HCT116 (cell line): ENCODE measurements at regions not wholly inside any gene's neighbourhood (a gene's known extent, or its start where the extent isn't known, plus 50 kb on each side); places are given as distances from the start of the nearest gene placed in this dataset.

Experiments
- ATAC-seq: fragments of 200-7000 bp; cut with Tn5 transposase; 2 replicates; pipeline ENCODE4 v1.9.1; 2020; ENCODE audit warnings: mild to moderate bottlenecking, moderate library complexity
- BruUV-seq: library from RNA; stranded (reverse); fragments of 400-500 nt; replicated peaks from 2 replicates; lab custom pipeline; 2021; lab: Mats Ljungman, UMichigan
- CTCF ChIA-PET: fragments of 300-600 bp; sonication (Branson Sonifier 250); formaldehyde crosslinking; loops from one replicate; lab custom pipeline; 2021; ENCODE audit warnings: antibody characterized with exemption; lab: Charles Lee
- POLR2A ChIA-PET: fragments of 300-600, 350-600 bp; sonication (Branson Sonifier 250); formaldehyde crosslinking; loops from one replicate; lab custom pipeline; 2021; ENCODE audit warnings: antibody characterized with exemption; lab: Charles Lee
- RAD21 ChIA-PET, 2 experiments: fragments of 300-600 bp; sonication (Branson Sonifier 250); formaldehyde crosslinking; loops; one replicate each; lab custom pipeline; 2023; ENCODE audit warnings: low total read pairs in 2 of 2; ENCODE audit not compliant: uncharacterized antibody in 2 of 2, unreplicated experiment in 2 of 2, low non-redundant PET in 1 of 2; lab: Charles Lee
- DNase-seq: peaks from one replicate; pipeline ENCODE4 v3.0.0-alpha.2; 2010; ENCODE audit warnings: low read depth, low spot score
- H2AFZ ChIP-seq: fragments of 200-600 bp; shearing (Covaris generic), sonication (generic); 2 replicates; pipeline ENCODE4 v1.6.1; 2017; ENCODE audit warnings: low read depth, mixed run types, mixed read lengths, antibody characterized with exemption, low read length; ENCODE audit not compliant: poor library complexity, severe bottlenecking
- H3K27ac ChIP-seq: 2 replicates; pipeline ENCODE4 v1.5.1; 2012; ENCODE audit warnings: low read depth, low read length
- H3K27me3 ChIP-seq: fragments of 200-600 bp; sonication (generic); 2 replicates; pipeline ENCODE4 v1.6.1; 2016; ENCODE audit warnings: mixed run types, low read length, mixed read lengths; ENCODE audit not compliant: insufficient read depth
- H3K36me3 ChIP-seq, 2 experiments: fragments of 200-500 bp in 1 of 2; fragments of 200-600 bp in 1 of 2; sonication (Bioruptor generic) in 1 of 2; sonication (generic) in 1 of 2; 2 replicates each; pipeline versions ENCODE4 v1.5.1 to v1.6.1; 2014 to 2016; ENCODE audit warnings: low read length in 2 of 2, inconsistent platforms in 1 of 2, mixed read lengths in 1 of 2, mixed run types in 1 of 2; ENCODE audit not compliant: insufficient read depth in 2 of 2, control insufficient read depth in 1 of 2
- H3K4me1 ChIP-seq, 2 experiments: fragments of 200-600 bp in 1 of 2; sonication (generic) in 1 of 2; 2 replicates each; pipeline versions ENCODE4 v1.5.1 to v1.6.1; 2012 to 2017; ENCODE audit warnings: low read length in 2 of 2, inconsistent platforms in 1 of 2, mild to moderate bottlenecking in 1 of 2, mixed read lengths in 1 of 2, mixed run types in 1 of 2, moderate library complexity in 1 of 2; ENCODE audit not compliant: insufficient read depth in 2 of 2, control insufficient read depth in 1 of 2
- H3K4me2 ChIP-seq: fragments of 200-600 bp; sonication (generic); 2 replicates; pipeline ENCODE4 v1.6.1; 2017; ENCODE audit warnings: mixed run types, low read length, mixed read lengths
- H3K4me3 ChIP-seq, 2 experiments: fragments of 200-600 bp in 1 of 2; sonication (generic) in 1 of 2; replicated peaks in 1 of 2; 2 replicates each; pipeline ENCODE4 v1.5.1; 2011 to 2016; ENCODE audit warnings: low read length in 2 of 2, control low read depth in 1 of 2, low read depth in 1 of 2, mild to moderate bottlenecking in 1 of 2, mixed read lengths in 1 of 2, mixed run types in 1 of 2
- H3K79me2 ChIP-seq: fragments of 200-600 bp; sonication (generic); 2 replicates; pipeline ENCODE4 v1.6.1; 2017; ENCODE audit warnings: mild to moderate bottlenecking, mixed run types, low read length, moderate library complexity, mixed read lengths; ENCODE audit not compliant: insufficient read depth
- H3K9ac ChIP-seq: fragments of 200-600 bp; sonication (generic); 2 replicates; pipeline ENCODE4 v1.6.1; 2016; ENCODE audit warnings: low read length, mixed read lengths
- H3K9me2 ChIP-seq: fragments of 200-600 bp; sonication (generic), shearing (Covaris generic); 2 replicates; pipeline ENCODE4 v1.6.1; 2017; ENCODE audit warnings: mixed run types, mild to moderate bottlenecking, moderate library complexity; ENCODE audit not compliant: insufficient read depth
- H3K9me3 ChIP-seq, 2 experiments: fragments of 200-500 bp in 1 of 2; fragments of 200-600 bp in 1 of 2; sonication (Bioruptor generic) in 1 of 2; sonication (generic) in 1 of 2; 2 replicates each; pipeline ENCODE4 v1.6.1; 2014 to 2017; ENCODE audit warnings: low read length in 2 of 2, mixed read lengths in 2 of 2, inconsistent platforms in 1 of 2, low read depth in 1 of 2, mild to moderate bottlenecking in 1 of 2, mixed run types in 1 of 2, moderate library complexity in 1 of 2; ENCODE audit not compliant: control insufficient read depth in 1 of 2, insufficient read depth in 1 of 2
- H4K20me1 ChIP-seq: fragments of 200-600 bp; sonication (generic), shearing (Covaris generic); 2 replicates; pipeline ENCODE4 v1.6.1; 2017; ENCODE audit warnings: mixed run types, mild to moderate bottlenecking, moderate library complexity; ENCODE audit not compliant: insufficient read depth
- ATF3 ChIP-seq: IDR thresholded peaks from 2 replicates; pipeline ENCODE4 v1.6.1; 2012
- CEBPB ChIP-seq: IDR thresholded peaks from 2 replicates; pipeline ENCODE4 v1.6.1; 2012; ENCODE audit warnings: low read depth
- CTCF ChIP-seq, 3 experiments: fragments of 200-600 bp in 1 of 3; sonication (generic) in 1 of 3; IDR thresholded peaks in 2 of 3; conservative IDR thresholded peaks in 1 of 3; 2 replicates each; pipeline ENCODE4 v1.5.1; 2012 to 2017; ENCODE audit warnings: low read depth in 2 of 3, low read length in 2 of 3, antibody characterized with exemption in 1 of 3, borderline replicate concordance in 1 of 3, control low read depth in 1 of 3, mild to moderate bottlenecking in 1 of 3, mixed read lengths in 1 of 3, mixed run types in 1 of 3, moderate library complexity in 1 of 3; ENCODE audit not compliant: insufficient read depth in 1 of 3
- ELF1 ChIP-seq: IDR thresholded peaks from 2 replicates; pipeline ENCODE4 v1.6.1; 2012; ENCODE audit warnings: low read depth, borderline replicate concordance
- POLR2A ChIP-seq: IDR thresholded peaks from 2 replicates; pipeline ENCODE4 v1.7.0; 2011; ENCODE audit warnings: borderline replicate concordance; ENCODE audit not compliant: insufficient read depth, insufficient read length; ENCODE audit errors: extremely low read depth
- REST ChIP-seq: IDR thresholded peaks from 2 replicates; pipeline ENCODE4 v1.6.1; 2012; ENCODE audit warnings: low read depth
- YY1 ChIP-seq: IDR thresholded peaks from 2 replicates; pipeline ENCODE4 v1.6.1; 2011; ENCODE audit warnings: low read length, low read depth, moderate library complexity, mild to moderate bottlenecking; ENCODE audit not compliant: insufficient replicate concordance; ENCODE audit errors: extremely low read depth
- ZNF274 ChIP-seq: fragments of 200-500 bp; sonication (Bioruptor generic); IDR thresholded peaks from 2 replicates; pipeline ENCODE4 v1.6.1; 2014; ENCODE audit warnings: mild to moderate bottlenecking, low read depth, low read length, inconsistent platforms
- intact Hi-C: fragments of 100-400 bp; cut with micrococcal nuclease; formaldehyde crosslinking; loops from 2 replicates; pipeline ENCODE4 v1.10.0; 2022

GRCh38 chr20:48267860-48268633 lies 482.8 kb upstream of the SULF2 start:
- ChIA-PET CTCF (no interaction called here), POLR2A (no interaction called here)
- no peaks in the 10 kb centered on the region for H3K9me3 ChIP-seq
- peaks cover 10% of the 10 kb centered on the region; the same call in 1 of the 2 replicates for H3K27me3 ChIP-seq
- no peak overlapping the region for H3K27ac ChIP-seq
- no peak for TF ChIP-seq POLR2A
- no peak for TF ChIP-seq REST
- TF ChIP-seq CEBPB, result no peak
- no peak for TF ChIP-seq ATF3
- no peak for TF ChIP-seq ELF1
- no peak for TF ChIP-seq YY1
- TF ChIP-seq ZNF274, result no peak
- no peak for TF ChIP-seq CTCF (IDR thresholded peaks at IDR 0.05 in 2 of 3, conservative IDR thresholded peaks at IDR 0.05 in 1 of 3; ENCODE audit: borderline replicate concordance in 1 of 3, insufficient read depth in 1 of 3, low read depth in 2 of 3, low read length in 2 of 3)
- TF ChIP-seq, all 23 proteins: peak for 0
- Histone ChIP-seq H2AFZ (no peak overlapping the region), H3K4me3 (no peak overlapping the region), H3K9me2 (no peaks in the 10 kb centered on the region), H3K4me1 (no peaks in the 10 kb centered on the region), H3K9ac (no peak overlapping the region), H3K36me3 (no peaks in the 10 kb centered on the region), H3K4me2 (no peak overlapping the region), H4K20me1 (no peaks in the 10 kb centered on the region), H3K79me2 (no peaks in the 10 kb centered on the region)
- no peak for ATAC-seq
- RAD21 ChIA-PET, result interaction anchor here in 1 of 2 experiments (0.6 kb wide), 1 partner anchor 353 kb away, joined by 3 read pairs; no protein-coding TSS in a partner anchor
- DNase-seq, result no peak
- BruUV-seq, result no TSS peak
- intact Hi-C loops, result no loop called here
